ENCODE measurements at regions not wholly inside any gene's neighbourhood (a gene's known extent, or its start where the extent isn't known, plus 50 kb on each side); places are given as distances from the start of the nearest gene placed in this dataset.

DNA sequence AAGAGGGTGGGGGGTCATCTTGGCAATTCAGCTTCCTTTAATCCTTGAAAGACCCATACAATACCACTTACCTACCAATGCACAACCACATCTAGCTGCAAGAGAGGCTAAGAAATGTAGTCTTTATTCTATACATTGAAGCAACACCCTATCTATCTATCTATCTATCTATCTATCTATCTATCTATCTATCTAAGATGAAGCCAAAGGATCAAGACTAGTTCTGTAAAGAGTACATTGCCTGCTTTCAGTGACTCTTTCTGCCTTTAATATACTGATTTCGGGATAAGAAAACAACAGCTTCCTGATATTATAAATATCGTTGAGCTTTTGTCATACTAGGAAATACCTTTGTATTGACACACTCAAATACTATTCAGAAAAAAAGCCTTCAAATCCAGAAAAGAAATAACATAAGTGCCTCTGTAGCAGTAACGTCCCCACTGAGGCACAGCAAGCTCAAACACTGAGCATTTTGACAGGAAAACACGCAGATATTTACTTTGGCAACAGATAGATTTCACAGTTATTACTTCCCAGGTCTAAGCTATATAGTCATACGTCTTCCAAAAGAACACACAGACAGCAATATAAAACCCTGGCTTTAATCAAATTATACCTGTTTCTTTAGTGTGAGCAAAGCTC is 139.4 kb upstream of the SERTAD2 start:
- no peak overlapping the region for H3K4me3 ChIP-seq

DNA sequence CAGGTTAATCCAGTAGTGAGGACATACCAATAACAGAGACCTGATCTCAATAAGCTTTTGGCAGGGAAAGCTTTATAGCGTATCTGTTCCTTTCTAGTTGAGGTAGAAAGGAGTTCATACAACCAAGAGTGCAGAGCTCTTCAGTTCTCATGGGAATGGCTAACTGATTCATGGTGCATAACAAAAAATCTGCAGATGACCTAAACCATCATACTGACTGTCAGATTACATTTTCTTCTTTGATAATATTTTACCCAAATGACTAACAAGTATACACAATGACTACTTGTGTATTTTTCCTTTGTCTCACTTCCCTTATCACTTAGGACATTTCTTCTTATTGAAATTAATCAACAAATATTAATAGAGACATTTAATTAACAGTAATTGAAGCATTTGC is 140.0 kb upstream of the SERTAD2 start:
- Histone ChIP-seq H3K4me2 (no peak overlapping the region), H3K9ac (no peak overlapping the region)
- TF ChIP-seq Cebpa-rat (IDR thresholded peaks at IDR 0.05): no peak

More for the DNA sequence above, 139.4 kb upstream of the SERTAD2 start:
- H3K9ac ChIP-seq: no peak overlapping the region
- no peaks in the 10 kb centered on the region for H3K36me3 ChIP-seq
- no peaks in the 10 kb centered on the region for H3K27me3 ChIP-seq
- no peaks in the 10 kb centered on the region for H3K9me3 ChIP-seq
- H3K4me2 ChIP-seq: no peak overlapping the region
- H3K27ac ChIP-seq: no peak overlapping the region
- H3K4me1 ChIP-seq: peaks cover 9% of the 10 kb centered on the region
- no peaks in the 10 kb centered on the region for H4K20me1 ChIP-seq
- TF ChIP-seq Cebpa-rat (IDR thresholded peaks at IDR 0.05): no peak

DNA sequence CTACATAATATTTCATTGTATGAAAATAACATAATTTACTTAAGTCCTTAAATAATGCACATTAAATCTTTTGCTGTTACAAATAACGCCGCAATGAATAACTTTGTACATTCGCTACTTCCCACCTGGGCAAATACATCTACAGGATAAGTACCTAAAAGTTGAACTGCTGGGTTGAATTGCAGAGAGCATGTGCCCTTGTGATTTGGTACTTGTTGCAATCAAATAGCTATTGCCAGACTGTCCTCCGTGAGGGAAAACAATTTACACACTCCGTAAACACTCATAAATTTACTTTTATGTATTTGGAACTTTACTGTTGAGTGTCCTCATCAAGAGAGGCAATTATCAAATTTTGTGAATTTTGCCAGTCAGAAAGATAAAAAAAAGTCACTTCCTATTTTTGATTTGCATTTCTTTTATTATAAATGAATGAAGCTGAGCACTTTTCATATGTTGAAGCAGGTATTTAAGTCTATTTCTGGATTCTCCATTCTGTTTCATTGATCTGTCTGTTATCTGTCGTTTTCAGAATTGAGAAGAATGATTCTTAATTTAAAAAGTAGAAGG is 140.8 kb upstream of the SERTAD2 start:
- no peaks in the 10 kb centered on the region for H3K36me3 ChIP-seq
- H3K9ac ChIP-seq: no peak overlapping the region
- TF ChIP-seq Cebpa-rat (IDR thresholded peaks at IDR 0.05): no peak
- no peak overlapping the region for H3K4me2 ChIP-seq
- no peak overlapping the region for H3K4me3 ChIP-seq
- no peaks in the 10 kb centered on the region for H4K20me1 ChIP-seq
- H3K27ac ChIP-seq: no peak overlapping the region
- H3K27me3 ChIP-seq: no peaks in the 10 kb centered on the region
- H3K4me1 ChIP-seq: peaks cover 9% of the 10 kb centered on the region
- no peaks in the 10 kb centered on the region for H3K9me3 ChIP-seq

More for the DNA sequence above, 140.0 kb upstream of the SERTAD2 start:
- no peaks in the 10 kb centered on the region for H3K36me3 ChIP-seq
- no peaks in the 10 kb centered on the region for H3K27me3 ChIP-seq
- no peaks in the 10 kb centered on the region for H4K20me1 ChIP-seq
- H3K4me1 ChIP-seq: peaks cover 9% of the 10 kb centered on the region
- no peak overlapping the region for H3K27ac ChIP-seq
- H3K9me3 ChIP-seq: no peaks in the 10 kb centered on the region
- no peak overlapping the region for H3K4me3 ChIP-seq

DNA sequence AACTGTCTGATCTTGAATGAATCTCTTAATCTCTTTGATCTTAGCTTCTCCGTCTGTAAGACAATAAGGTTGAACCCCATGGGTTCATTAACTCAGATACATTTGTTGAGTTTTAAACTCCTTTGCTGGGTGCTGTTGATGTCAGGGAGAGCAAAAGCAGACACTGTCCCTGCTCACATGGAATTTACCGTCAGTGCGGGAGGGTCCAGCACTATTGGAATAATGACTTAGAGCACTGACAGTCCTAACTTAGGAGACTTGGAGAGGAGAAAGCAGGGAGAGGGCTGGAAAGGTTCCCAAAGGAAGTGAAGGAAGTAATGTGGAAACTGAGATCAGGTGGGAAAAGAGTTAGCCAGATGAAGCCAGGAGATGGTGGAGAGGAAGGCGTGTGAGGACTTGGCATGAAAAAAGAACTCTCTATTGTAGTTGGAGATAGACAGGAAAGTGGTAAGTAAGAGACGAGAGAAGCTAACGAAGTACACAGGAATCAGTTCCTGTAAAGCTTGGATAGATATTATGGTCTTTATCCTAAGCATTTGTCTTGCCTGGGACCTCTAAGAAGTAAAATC is 141.4 kb upstream of the SERTAD2 start:
- no peaks in the 10 kb centered on the region for H4K20me1 ChIP-seq
- TF ChIP-seq Cebpa-rat (IDR thresholded peaks at IDR 0.05): no peak
- H3K27ac ChIP-seq: no peak overlapping the region
- H3K4me1 ChIP-seq: peaks cover 9% of the 10 kb centered on the region
- H3K9me3 ChIP-seq: no peaks in the 10 kb centered on the region
- H3K9ac ChIP-seq: no peak overlapping the region
- H3K36me3 ChIP-seq: no peaks in the 10 kb centered on the region
- H3K4me2 ChIP-seq: no peak overlapping the region
- no peaks in the 10 kb centered on the region for H3K27me3 ChIP-seq
- no peak overlapping the region for H3K4me3 ChIP-seq

DNA sequence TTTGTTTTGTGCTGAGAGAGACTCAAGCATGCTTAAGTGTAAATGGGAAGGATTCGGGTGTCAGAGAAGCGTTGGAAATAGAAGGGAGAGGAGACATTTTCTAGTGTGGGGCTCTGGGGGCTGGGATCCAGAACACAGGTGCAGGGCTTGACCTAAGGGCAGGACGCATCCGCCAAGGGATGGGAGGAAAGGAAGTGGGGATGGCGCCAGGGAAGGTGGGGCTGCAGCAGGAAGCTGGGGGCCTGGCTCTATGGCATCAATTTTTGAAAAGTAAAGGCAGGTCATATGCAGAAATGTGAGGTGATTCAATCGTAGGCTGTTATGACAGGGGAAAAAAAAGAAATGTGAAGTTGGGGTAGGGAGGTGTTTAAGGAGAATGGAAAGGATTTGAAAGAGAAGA is 143.2 kb upstream of the SERTAD2 start:
- H3K27me3 ChIP-seq: no peaks in the 10 kb centered on the region
- no peak overlapping the region for H3K27ac ChIP-seq
- H3K4me2 ChIP-seq: no peak overlapping the region
- no peak overlapping the region for H3K9ac ChIP-seq
- H3K9me3 ChIP-seq: no peaks in the 10 kb centered on the region
- no peaks in the 10 kb centered on the region for H3K36me3 ChIP-seq
- peaks cover 9% of the 10 kb centered on the region for H3K4me1 ChIP-seq
- H4K20me1 ChIP-seq: no peaks in the 10 kb centered on the region
- no peak for TF ChIP-seq Cebpa-rat (IDR thresholded peaks at IDR 0.05)
- no peak overlapping the region for H3K4me3 ChIP-seq

DNA sequence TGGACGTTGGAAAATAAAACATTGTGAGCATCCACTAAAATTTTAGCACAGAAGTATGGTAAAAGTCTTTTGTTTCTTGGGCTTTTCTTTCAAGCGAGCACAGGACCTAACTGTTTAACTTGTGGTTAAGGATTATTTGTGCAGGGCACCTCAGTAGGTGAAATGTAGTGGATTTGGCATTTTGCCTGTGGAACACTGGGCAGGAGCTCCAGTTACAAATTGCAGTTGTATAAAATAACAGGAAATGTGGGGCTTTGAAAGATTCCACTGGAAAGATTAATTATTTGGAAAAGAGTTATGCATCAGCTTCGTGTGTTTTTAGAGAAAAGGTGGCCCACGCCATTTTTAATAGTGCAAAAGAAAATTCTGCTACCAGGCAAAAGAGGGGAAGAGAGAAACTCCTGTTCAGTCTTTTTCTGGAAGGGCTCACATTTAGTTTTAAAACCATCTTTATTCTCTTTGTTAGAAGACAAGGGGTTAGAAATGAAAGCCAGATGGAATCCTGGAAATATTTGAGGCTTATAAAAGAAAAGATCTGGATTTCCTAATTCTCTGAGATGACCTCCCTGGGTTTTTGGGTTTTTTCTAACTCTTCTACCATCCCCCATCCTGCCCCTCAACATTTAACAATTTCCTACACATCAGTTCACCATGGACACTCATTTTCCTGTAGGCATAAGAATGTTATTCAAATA is 144.3 kb upstream of the SERTAD2 start:
- Histone ChIP-seq H3K9me3 (no peaks in the 10 kb centered on the region), H3K4me3 (no peak overlapping the region), H3K27me3 (no peaks in the 10 kb centered on the region), H3K9ac (no peak overlapping the region), H3K4me2 (no peak overlapping the region), H3K27ac (no peak overlapping the region), H3K4me1 (peaks cover 9% of the 10 kb centered on the region), H3K36me3 (no peaks in the 10 kb centered on the region), H4K20me1 (no peaks in the 10 kb centered on the region)
- no peak for TF ChIP-seq Cebpa-rat (IDR thresholded peaks at IDR 0.05)

DNA sequence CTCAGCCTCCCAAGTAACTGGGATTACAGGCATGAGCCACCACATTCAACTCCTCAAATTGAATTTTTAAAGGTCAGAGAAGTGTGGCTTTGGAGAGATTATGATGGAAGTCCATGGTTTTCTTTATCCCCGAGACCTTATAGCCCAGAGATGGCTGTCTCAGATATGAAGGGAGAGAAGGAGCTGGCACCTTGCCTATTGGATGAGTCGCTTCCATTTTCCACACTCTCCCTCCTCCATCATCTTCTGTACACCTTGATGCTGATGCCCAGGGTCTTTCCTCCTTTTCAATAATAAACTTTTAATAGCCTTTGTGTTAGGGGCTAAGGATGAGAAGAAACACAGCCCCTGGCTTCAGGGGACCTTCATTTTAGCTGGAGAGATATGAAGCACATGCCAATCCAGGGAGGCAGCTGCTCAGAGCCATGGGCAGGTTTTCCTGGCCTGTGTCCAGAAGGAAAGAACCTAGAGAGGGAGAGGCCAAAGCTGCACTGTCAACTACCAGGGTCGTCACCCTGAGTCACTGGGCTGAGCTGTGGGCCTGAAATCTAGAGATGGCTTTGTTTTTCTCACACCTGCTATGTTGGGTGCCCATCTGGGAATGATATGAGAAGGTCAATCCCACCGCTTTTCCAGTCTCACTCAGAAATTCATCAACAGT is 146.0 kb upstream of the SERTAD2 start:
- no peaks in the 10 kb centered on the region for H4K20me1 ChIP-seq
- H3K4me2 ChIP-seq: no peak overlapping the region
- no peak overlapping the region for H3K27ac ChIP-seq
- H3K4me1 ChIP-seq: peaks cover 9% of the 10 kb centered on the region
- no peaks in the 10 kb centered on the region for H3K27me3 ChIP-seq
- no peaks in the 10 kb centered on the region for H3K36me3 ChIP-seq
- H3K9me3 ChIP-seq: no peaks in the 10 kb centered on the region
- no peak for TF ChIP-seq Cebpa-rat (IDR thresholded peaks at IDR 0.05)
- H3K9ac ChIP-seq: no peak overlapping the region
- H3K4me3 ChIP-seq: no peak overlapping the region

DNA sequence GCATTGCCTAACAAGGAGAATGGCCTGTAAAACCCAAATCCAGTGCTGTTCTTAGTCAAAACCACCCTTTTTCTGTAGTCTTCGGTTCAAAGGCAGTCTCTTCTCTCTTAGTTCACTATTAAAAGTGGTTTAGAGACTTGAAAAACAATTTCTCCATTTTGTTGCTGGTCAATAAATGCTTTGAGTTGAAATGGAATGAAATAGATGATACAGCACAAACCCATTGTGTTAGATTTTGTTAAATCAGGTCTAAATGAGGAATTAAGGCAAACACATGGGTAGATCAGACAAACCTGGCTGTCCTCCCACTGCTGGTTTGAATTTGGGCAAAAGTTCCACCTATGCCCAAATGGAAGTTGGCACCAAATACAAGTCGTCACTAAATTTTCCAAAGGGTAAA is 150.1 kb upstream of the SERTAD2 start:
- H3K27me3 ChIP-seq: no peaks in the 10 kb centered on the region
- H3K9me3 ChIP-seq: no peaks in the 10 kb centered on the region
- no peaks in the 10 kb centered on the region for H4K20me1 ChIP-seq
- no peak overlapping the region for H3K4me2 ChIP-seq
- no peak overlapping the region for H3K27ac ChIP-seq
- H3K9ac ChIP-seq: no peak overlapping the region
- H3K4me3 ChIP-seq: no peak overlapping the region
- H3K4me1 ChIP-seq: no peaks in the 10 kb centered on the region
- no peaks in the 10 kb centered on the region for H3K36me3 ChIP-seq
- TF ChIP-seq Cebpa-rat (IDR thresholded peaks at IDR 0.05): no peak

DNA sequence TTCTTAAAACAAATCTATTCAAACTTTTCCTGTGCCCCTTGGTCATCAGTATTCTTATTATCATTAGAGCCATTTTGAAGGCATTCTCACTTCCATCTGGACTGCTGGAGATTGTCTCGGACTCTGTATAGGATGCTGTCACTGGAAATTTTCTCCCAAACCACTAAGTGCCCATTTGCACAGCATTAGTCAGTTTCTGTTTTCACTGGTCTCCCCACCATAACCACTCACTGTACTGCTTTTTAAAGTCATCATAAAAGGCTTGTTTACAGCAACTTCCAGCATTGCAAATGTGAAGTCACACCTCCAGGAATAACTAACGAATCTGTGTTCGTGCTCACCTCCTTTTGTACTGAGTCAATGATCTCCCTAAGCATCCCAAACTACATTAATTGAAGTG is 150.9 kb upstream of the SERTAD2 start:
- no peak overlapping the region for H3K4me3 ChIP-seq
- H3K9ac ChIP-seq: no peak overlapping the region
- H3K9me3 ChIP-seq: no peaks in the 10 kb centered on the region
- TF ChIP-seq Cebpa-rat (IDR thresholded peaks at IDR 0.05): no peak
- H3K4me2 ChIP-seq: no peak overlapping the region
- H3K27ac ChIP-seq: no peak overlapping the region
- H3K27me3 ChIP-seq: no peaks in the 10 kb centered on the region
- no peaks in the 10 kb centered on the region for H3K4me1 ChIP-seq
- no peaks in the 10 kb centered on the region for H3K36me3 ChIP-seq
- no peaks in the 10 kb centered on the region for H4K20me1 ChIP-seq

DNA sequence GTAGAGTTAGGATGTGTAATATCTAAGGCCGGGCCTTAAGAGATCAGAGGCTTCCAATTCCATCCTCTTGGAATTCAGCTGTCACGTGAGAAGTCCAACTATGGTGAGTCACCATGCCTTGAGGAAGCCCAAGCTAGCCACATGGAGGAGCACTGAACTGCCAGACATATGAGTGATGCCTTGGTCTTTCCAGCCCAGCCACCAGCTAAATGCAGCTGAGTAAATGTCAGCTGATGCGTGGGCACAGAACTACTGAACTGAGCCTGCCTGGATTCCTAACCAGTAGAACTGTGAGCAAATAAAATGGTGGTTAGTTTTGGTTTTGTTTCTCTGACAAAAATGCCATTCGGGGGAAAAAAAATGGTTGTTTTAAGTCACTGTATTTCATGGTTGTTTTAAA is 153.7 kb upstream of the SERTAD2 start:
- Histone ChIP-seq H3K4me3 (no peak overlapping the region), H3K9ac (no peak overlapping the region), H3K4me2 (no peak overlapping the region), H3K27me3 (no peaks in the 10 kb centered on the region), H3K4me1 (peaks cover 6% of the 10 kb centered on the region), H3K27ac (no peak overlapping the region), H4K20me1 (no peaks in the 10 kb centered on the region), H3K36me3 (no peaks in the 10 kb centered on the region), H3K9me3 (no peaks in the 10 kb centered on the region)
- no peak for TF ChIP-seq Cebpa-rat (IDR thresholded peaks at IDR 0.05)

Measured in BLaER1 (cell line).